ENCODE measurements at regions not wholly inside any gene's neighbourhood (a gene's known extent, or its start where the extent isn't known, plus 50 kb on each side); places are given as distances from the start of the nearest gene placed in this dataset.
"Not testable (repeated sequence)": the region's sequence is repeated elsewhere in the genome, so short reads cannot be mapped to it uniquely, and the experiment has no call there.

DNA sequence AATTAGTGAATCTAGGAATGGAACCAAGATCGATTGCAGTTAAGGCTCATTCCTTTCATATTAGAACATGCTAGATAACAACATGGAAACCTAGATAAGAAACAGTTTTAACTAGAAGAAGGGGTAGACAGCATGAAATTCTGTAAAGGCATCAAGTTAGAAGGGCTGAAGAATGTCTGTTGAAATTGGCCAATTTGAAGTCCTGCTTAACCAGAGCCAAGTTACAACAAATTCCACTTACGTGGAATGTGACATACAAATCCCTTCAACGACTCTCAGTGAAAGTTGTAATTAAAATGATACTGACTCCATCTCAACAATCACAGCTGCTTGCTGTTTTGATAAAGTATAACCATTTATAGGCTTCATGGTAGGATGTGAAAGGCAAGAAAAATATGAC lies 1065.7 kb downstream of the DNAJB9 start:
- TF ChIP-seq POLR2A (IDR thresholded peaks at IDR 0.05) = no peak
- TF ChIP-seq, protein P1, sequence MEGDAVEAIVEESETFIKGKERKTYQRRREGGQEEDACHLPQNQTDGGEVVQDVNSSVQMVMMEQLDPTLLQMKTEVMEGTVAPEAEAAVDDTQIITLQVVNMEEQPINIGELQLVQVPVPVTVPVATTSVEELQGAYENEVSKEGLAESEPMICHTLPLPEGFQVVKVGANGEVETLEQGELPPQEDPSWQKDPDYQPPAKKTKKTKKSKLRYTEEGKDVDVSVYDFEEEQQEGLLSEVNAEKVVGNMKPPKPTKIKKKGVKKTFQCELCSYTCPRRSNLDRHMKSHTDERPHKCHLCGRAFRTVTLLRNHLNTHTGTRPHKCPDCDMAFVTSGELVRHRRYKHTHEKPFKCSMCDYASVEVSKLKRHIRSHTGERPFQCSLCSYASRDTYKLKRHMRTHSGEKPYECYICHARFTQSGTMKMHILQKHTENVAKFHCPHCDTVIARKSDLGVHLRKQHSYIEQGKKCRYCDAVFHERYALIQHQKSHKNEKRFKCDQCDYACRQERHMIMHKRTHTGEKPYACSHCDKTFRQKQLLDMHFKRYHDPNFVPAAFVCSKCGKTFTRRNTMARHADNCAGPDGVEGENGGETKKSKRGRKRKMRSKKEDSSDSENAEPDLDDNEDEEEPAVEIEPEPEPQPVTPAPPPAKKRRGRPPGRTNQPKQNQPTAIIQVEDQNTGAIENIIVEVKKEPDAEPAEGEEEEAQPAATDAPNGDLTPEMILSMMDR (IDR thresholded peaks at IDR 0.05) = no peak
- DNase-seq (ENCODE audit: low spot score in 2 of 2) = no peak
- no peak overlapping the region for H3K4me3 ChIP-seq (ENCODE audit: low read depth, poor library complexity, severe bottlenecking)
- 68 to 84% methylated on average over 3 of the region's 3 CpGs for WGBS, 2 donors
- intact Hi-C loops (cut with DNase I; ENCODE audit: low total_unique reads) = no loop called here

- TF ChIP-seq, protein P1 (IDR thresholded peaks at IDR 0.05) = no peak
- no peak for TF ChIP-seq POLR2A (IDR thresholded peaks at IDR 0.05)
- 86 to 94% methylated on average over 4 of the region's 4 CpGs for WGBS, 2 donors
- DNase-seq (ENCODE audit: low spot score in 2 of 2) = no peak
- no peak overlapping the region for H3K4me3 ChIP-seq (ENCODE audit: low read depth, poor library complexity, severe bottlenecking)
- intact Hi-C loops (cut with DNase I; ENCODE audit: low total_unique reads) = no loop called here
Observed at GRCh38 chr7:109637428-109637990, 1067.8 kb downstream of the DNAJB9 start.

GRCh38 chr7:109638321-109638720 lies 1068.6 kb downstream of the DNAJB9 start:
- TF ChIP-seq, protein P1 (IDR thresholded peaks at IDR 0.05) = no peak
- no peak for TF ChIP-seq POLR2A (IDR thresholded peaks at IDR 0.05)
- no peak overlapping the region for H3K4me3 ChIP-seq (ENCODE audit: low read depth, poor library complexity, severe bottlenecking)
- WGBS, 2 donors = 65 to 82% methylated on average over 2 of the region's 2 CpGs
- intact Hi-C loops (cut with DNase I; ENCODE audit: low total_unique reads) = no loop called here
- no peak for DNase-seq (ENCODE audit: low spot score in 2 of 2)

DNA sequence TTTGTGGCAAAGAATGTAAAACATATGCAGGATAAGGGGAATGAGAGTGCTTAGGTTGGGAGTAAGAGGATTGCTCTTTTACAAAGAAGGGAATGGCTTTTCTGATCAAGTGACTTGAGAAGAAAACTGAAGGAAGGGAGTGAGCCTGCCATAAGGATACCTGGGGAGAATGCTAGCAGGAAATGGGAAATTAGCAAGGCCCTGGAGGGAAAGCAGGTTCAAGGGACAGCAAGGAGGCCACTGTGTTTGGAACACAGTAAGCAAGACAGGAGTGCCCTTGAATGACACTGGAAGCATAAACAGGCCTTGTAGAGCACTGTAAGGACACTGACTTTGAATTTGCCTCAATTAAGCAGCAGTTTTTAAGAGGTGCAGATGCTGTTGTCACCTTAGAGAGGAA lies 1069.9 kb downstream of the DNAJB9 start:
- DNase-seq (ENCODE audit: low spot score in 2 of 2) = no peak
- TF ChIP-seq, protein P1 (IDR thresholded peaks at IDR 0.05) = no peak
- TF ChIP-seq POLR2A (IDR thresholded peaks at IDR 0.05) = no peak
- intact Hi-C loops (cut with DNase I; ENCODE audit: low total_unique reads) = no loop called here
- no peak overlapping the region for H3K4me3 ChIP-seq (ENCODE audit: low read depth, poor library complexity, severe bottlenecking)

GRCh38 chr7:109641445-109641844 lies 1071.8 kb downstream of the DNAJB9 start:
- DNase-seq (ENCODE audit: low spot score in 2 of 2) = no peak
- WGBS, 2 donors = 79 to 84% methylated on average over 7 of the region's 7 CpGs
- no peak for TF ChIP-seq POLR2A (IDR thresholded peaks at IDR 0.05)
- TF ChIP-seq, protein P1 (IDR thresholded peaks at IDR 0.05) = no peak
- intact Hi-C loops (cut with DNase I; ENCODE audit: low total_unique reads) = no loop called here
- no peak overlapping the region for H3K4me3 ChIP-seq (ENCODE audit: low read depth, poor library complexity, severe bottlenecking)

DNA sequence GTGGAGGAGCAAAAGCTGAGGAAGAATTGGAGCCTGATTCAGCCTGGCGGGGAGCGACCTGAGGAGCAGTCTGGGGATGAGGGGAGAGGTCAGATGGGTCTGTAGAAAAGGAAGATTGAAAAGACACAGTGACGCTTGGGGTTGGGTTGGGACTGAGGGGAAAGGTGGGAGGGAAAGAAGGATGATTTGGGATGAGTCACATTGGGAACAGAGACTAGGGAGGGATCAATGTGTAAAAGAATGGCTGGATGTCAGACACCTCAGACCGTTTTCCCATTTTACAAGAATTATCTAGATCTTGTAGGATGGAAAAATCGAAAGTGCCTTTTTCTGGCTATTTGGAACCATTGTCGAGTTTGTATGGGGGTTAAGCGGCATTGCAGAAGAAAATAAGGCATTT lies 1076.5 kb downstream of the DNAJB9 start:
- WGBS, 2 donors = 83 to 94% methylated on average over 7 of the region's 7 CpGs
- intact Hi-C loops (cut with DNase I; ENCODE audit: low total_unique reads) = no loop called here
- H3K4me3 ChIP-seq (ENCODE audit: low read depth, poor library complexity, severe bottlenecking) = no peak overlapping the region
- DNase-seq (ENCODE audit: low spot score in 2 of 2) = no peak
- TF ChIP-seq, protein P1 (IDR thresholded peaks at IDR 0.05) = no peak
- TF ChIP-seq POLR2A (IDR thresholded peaks at IDR 0.05) = no peak

GRCh38 chr7:109646594-109646993 lies 1076.9 kb downstream of the DNAJB9 start:
- DNase-seq (ENCODE audit: low spot score in 2 of 2); H3K4me3 ChIP-seq (ENCODE audit: low read depth, poor library complexity, severe bottlenecking); intact Hi-C loops (cut with DNase I; ENCODE audit: low total_unique reads): not testable (repeated sequence)
- WGBS, 2 donors = 77 to 83% methylated on average over 5 of the region's 5 CpGs

DNA sequence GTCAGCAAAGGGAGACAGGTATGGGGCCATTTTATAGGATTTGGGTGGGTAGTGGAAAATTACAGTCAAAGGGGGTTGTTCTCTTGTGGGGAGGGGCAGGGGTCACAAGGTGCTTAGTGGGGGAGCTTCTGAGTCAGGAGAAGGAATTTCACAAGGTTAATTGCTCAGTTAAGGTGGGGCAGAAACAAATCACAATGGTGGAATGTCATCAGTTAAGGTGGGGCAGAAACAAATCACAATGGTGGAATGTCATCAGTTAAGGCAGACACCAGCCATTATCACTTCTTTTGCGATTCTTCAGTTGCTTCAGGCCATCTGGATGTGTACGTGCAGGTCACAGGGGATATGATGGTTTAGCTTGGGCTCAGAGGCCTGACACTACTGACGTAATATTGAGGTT lies 1077.6 kb downstream of the DNAJB9 start:
- intact Hi-C loops (cut with DNase I; ENCODE audit: low total_unique reads); H3K4me3 ChIP-seq (ENCODE audit: low read depth, poor library complexity, severe bottlenecking); DNase-seq (ENCODE audit: low spot score in 2 of 2): not testable (repeated sequence)
- 53 to 56% methylated on average over 3 of the region's 3 CpGs for whole genome bisulfite sequencing, 2 donors

Measured in lower leg skin (tissue), 4 donors.